ENCODE measurements at regions not wholly inside any gene's neighbourhood (a gene's known extent, or its start where the extent isn't known, plus 50 kb on each side); places are given as distances from the start of the nearest gene placed in this dataset.

DNA sequence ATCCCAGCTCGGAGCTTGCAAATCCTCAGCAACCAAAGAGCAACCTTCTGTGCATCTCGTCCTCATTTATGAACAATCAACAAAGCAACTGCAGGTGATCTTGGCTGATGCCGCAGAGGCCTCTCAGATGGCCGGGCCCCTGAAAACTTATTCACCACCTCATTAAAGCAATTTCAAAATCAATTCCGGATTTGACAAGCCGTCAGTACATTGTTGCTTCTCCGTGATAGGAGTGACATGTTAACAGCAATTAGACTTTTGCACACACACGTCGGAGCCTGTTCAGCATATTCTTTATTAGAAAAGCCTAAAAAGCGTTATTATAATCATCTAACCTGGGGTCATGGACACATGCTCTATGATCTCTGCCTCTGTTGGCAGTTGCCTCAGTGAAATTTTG lies 183.1 kb upstream of the CXCR4 start:
- Mint-ChIP-seq H3K27ac (ENCODE audit: unreplicated experiment) (no peak overlapping the region), H3K4me3 (ENCODE audit: unreplicated experiment) (no peak overlapping the region), H3K4me1 (ENCODE audit: unreplicated experiment) (peaks cover 31% of the 10 kb centered on the region), H3K27me3 (ENCODE audit: unreplicated experiment) (peaks cover 2% of the 10 kb centered on the region), H3K36me3 (ENCODE audit: low read depth, unreplicated experiment) (no peaks in the 10 kb centered on the region), H3K9me3 (ENCODE audit: unreplicated experiment) (no peaks in the 10 kb centered on the region)
- TF ChIP-seq, protein P1, sequence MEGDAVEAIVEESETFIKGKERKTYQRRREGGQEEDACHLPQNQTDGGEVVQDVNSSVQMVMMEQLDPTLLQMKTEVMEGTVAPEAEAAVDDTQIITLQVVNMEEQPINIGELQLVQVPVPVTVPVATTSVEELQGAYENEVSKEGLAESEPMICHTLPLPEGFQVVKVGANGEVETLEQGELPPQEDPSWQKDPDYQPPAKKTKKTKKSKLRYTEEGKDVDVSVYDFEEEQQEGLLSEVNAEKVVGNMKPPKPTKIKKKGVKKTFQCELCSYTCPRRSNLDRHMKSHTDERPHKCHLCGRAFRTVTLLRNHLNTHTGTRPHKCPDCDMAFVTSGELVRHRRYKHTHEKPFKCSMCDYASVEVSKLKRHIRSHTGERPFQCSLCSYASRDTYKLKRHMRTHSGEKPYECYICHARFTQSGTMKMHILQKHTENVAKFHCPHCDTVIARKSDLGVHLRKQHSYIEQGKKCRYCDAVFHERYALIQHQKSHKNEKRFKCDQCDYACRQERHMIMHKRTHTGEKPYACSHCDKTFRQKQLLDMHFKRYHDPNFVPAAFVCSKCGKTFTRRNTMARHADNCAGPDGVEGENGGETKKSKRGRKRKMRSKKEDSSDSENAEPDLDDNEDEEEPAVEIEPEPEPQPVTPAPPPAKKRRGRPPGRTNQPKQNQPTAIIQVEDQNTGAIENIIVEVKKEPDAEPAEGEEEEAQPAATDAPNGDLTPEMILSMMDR (IDR thresholded peaks at IDR 0.05; ENCODE audit: unreplicated experiment): no peak
- DNase-seq (ENCODE audit: low spot score): no peak

DNA sequence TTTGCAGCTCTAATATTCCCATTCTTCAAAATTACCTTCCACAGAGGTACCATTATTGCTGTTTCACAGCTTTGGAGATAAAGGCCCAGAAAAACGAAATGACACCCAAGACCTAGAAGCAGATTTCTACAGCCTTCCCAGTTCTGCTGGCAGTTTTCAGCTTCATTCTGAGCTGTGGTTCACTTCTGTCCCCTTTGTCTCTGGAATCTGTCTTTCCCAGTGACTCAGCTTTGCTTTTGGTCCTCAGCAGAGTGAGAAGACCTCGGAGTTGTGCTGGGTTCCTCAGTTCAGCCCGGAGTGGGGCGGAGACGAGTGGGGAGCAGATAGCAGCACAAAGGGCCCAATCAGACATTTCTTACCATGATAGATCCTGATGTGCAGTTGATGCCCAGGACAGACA lies 180.7 kb upstream of the CXCR4 start:
- TF ChIP-seq, protein P1 (IDR thresholded peaks at IDR 0.05; ENCODE audit: unreplicated experiment): no peak
- no peaks in the 10 kb centered on the region for H3K36me3 Mint-ChIP-seq (ENCODE audit: low read depth, unreplicated experiment)
- no peaks in the 10 kb centered on the region for H3K9me3 Mint-ChIP-seq (ENCODE audit: unreplicated experiment)
- no peak for DNase-seq (ENCODE audit: low spot score)
- no peak overlapping the region for H3K4me3 Mint-ChIP-seq (ENCODE audit: unreplicated experiment)
- H3K27ac Mint-ChIP-seq (ENCODE audit: unreplicated experiment): no peak overlapping the region
- H3K4me1 Mint-ChIP-seq (ENCODE audit: unreplicated experiment): peaks cover 27% of the 10 kb centered on the region
- peaks cover 3% of the 10 kb centered on the region for H3K27me3 Mint-ChIP-seq (ENCODE audit: unreplicated experiment)

DNA sequence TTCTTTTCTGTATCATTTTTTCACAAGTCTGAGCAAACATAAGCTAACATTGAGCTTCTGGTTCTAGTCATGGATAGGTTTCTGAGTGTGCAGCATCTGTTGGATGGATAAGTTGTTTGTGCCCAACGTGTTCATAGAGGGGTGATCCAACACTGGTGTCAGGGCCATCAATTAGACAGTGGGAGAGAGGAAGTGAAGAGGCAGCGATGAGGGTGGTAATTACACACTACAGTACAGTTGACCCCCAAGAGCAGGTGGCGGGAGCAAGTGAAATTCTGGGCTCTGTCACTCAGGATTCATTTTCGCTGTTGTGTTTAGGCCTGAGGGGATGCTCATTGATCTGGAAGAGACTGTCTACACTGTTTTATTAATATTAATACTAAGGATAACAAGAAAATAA lies 180.0 kb upstream of the CXCR4 start:
- Mint-ChIP-seq H3K27me3 (ENCODE audit: unreplicated experiment) (peaks cover 3% of the 10 kb centered on the region), H3K4me3 (ENCODE audit: unreplicated experiment) (no peak overlapping the region), H3K27ac (ENCODE audit: unreplicated experiment) (no peak overlapping the region), H3K4me1 (ENCODE audit: unreplicated experiment) (peaks cover 26% of the 10 kb centered on the region), H3K36me3 (ENCODE audit: low read depth, unreplicated experiment) (no peaks in the 10 kb centered on the region), H3K9me3 (ENCODE audit: unreplicated experiment) (no peaks in the 10 kb centered on the region)
- DNase-seq (ENCODE audit: low spot score): no peak
- TF ChIP-seq, protein P1 (IDR thresholded peaks at IDR 0.05; ENCODE audit: unreplicated experiment): no peak

DNA sequence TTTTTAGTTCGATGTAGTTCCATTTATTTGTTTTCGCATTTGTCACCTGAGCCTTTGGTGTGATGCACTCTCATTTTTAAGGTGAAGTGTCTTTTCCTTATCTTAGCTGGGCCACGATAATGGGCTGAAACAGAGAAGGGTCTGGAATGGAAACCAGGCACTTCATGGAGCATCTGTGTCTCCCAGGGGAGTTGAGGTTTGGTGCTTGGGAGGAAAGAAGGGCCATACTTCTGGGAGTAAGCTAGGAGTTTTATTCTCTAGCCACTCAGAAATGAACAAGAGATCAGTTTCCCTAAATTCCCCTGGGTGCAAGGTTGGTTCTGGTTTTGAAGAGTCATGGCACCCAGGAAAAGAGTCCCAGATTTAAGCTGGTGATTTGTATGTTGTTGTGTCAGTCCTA lies 179.4 kb upstream of the CXCR4 start:
- H3K27ac Mint-ChIP-seq (ENCODE audit: unreplicated experiment): no peak overlapping the region
- H3K4me3 Mint-ChIP-seq (ENCODE audit: unreplicated experiment): no peak overlapping the region
- peaks cover 3% of the 10 kb centered on the region for H3K27me3 Mint-ChIP-seq (ENCODE audit: unreplicated experiment)
- TF ChIP-seq, protein P1 (IDR thresholded peaks at IDR 0.05; ENCODE audit: unreplicated experiment): no peak
- H3K9me3 Mint-ChIP-seq (ENCODE audit: unreplicated experiment): no peaks in the 10 kb centered on the region
- DNase-seq (ENCODE audit: low spot score): no peak
- peaks cover 26% of the 10 kb centered on the region for H3K4me1 Mint-ChIP-seq (ENCODE audit: unreplicated experiment)
- no peaks in the 10 kb centered on the region for H3K36me3 Mint-ChIP-seq (ENCODE audit: low read depth, unreplicated experiment)

DNA sequence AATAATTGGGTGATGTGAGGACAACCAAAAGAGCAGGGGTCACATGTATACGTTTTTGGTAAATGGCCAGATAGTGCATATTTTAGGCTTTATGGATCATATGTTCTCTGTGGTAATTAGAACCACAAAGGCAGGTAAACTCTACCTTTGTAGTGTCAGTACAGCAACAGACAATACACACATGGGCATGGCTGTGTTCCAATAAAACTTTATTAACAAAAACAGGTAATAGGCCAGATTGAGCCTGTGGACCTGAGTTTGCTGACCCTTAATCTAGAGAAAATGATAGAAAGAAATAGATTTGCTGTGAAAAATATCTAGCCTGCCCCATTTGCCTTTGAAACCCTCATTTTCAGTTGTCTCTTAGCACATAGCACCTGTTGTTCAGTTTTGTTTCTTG lies 177.2 kb upstream of the CXCR4 start:
- H3K27me3 Mint-ChIP-seq (ENCODE audit: unreplicated experiment): peaks cover 3% of the 10 kb centered on the region
- H3K9me3 Mint-ChIP-seq (ENCODE audit: unreplicated experiment): no peaks in the 10 kb centered on the region
- H3K27ac Mint-ChIP-seq (ENCODE audit: unreplicated experiment): no peak overlapping the region
- H3K36me3 Mint-ChIP-seq (ENCODE audit: low read depth, unreplicated experiment): no peaks in the 10 kb centered on the region
- H3K4me3 Mint-ChIP-seq (ENCODE audit: unreplicated experiment): no peak overlapping the region
- peaks cover 9% of the 10 kb centered on the region for H3K4me1 Mint-ChIP-seq (ENCODE audit: unreplicated experiment)
- TF ChIP-seq, protein P1 (IDR thresholded peaks at IDR 0.05; ENCODE audit: unreplicated experiment): no peak
- no peak for DNase-seq (ENCODE audit: low spot score)

All from endothelial cell (in vitro differentiated cells).